RPMI8226 (cell line): ENCODE measurements at regions not wholly inside any gene's neighbourhood (a gene's known extent, or its start where the extent isn't known, plus 50 kb on each side); places are given as distances from the start of the nearest gene placed in this dataset.

Experiments
- DNase-seq: peaks from one replicate; pipeline ENCODE4 v3.0.0-alpha.2; 2015

- no peak for DNase-seq
Observed at GRCh38 chr6:44771647-44772415, 384.3 kb downstream of the CDC5L start.

GRCh38 chr6:44772838-44773237, 385.3 kb downstream of the CDC5L start:
- DNase-seq: no peak

GRCh38 chr6:44775121-44775520, 387.6 kb downstream of the CDC5L start:
- no peak for DNase-seq

GRCh38 chr6:44776344-44776743, 388.8 kb downstream of the CDC5L start:
- DNase-seq: no peak

GRCh38 chr6:44778513-44778912, 391.0 kb downstream of the CDC5L start:
- DNase-seq: no peak
